Mammary epithelial cell (primary cell): ENCODE measurements at regions not wholly inside any gene's neighbourhood (a gene's known extent, or its start where the extent isn't known, plus 50 kb on each side); places are given as distances from the start of the nearest gene placed in this dataset.

ENCODE experiments used
- CTCF ChIP-seq, 2 donors: IDR thresholded peaks in 1 of 2; conservative IDR thresholded peaks in 1 of 2; 2 replicates each; pipeline ENCODE4 v1.5.1; 2011 to 2012; ENCODE audit warnings: inconsistent platforms in 2 of 2, low read length in 2 of 2, mild to moderate bottlenecking in 2 of 2, control low read depth in 1 of 2, low read depth in 1 of 2; ENCODE audit not compliant: insufficient read depth in 1 of 2; ENCODE audit errors: extremely low read depth in 1 of 2
- EZH2 ChIP-seq: IDR thresholded peaks from 2 replicates; pipeline ENCODE4 v1.6.1; 2012; ENCODE audit warnings: low read length, inconsistent platforms, borderline replicate concordance

DNA sequence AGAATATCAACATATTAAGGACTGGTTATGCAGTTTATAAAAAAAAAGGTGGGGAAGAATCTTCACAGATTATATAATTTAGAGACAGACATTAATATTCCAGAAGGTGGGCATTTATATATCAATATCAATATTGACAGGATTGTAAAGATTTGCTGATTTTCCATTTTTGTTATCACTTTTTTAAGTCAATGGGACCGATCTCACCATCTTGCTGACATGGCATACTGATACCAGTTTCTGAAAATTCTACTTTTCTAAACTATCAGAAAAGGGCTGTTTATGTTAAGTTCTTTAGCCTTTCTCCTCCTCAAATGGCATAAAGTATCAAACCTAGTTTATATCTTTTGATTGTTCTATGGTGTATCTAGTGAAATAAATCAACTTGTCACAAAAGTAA is 344.1 kb upstream of the SOX5 start:
- TF ChIP-seq CTCF (conservative IDR thresholded peaks at IDR 0.05 in 1 of 2, IDR thresholded peaks at IDR 0.05 in 1 of 2; ENCODE audit: extremely low read depth in 1 of 2, insufficient read depth in 1 of 2, low read depth in 1 of 2, low read length in 2 of 2) (no peak), EZH2 (no peak)
